GM18520 (cell line): ENCODE measurements at regions not wholly inside any gene's neighbourhood (a gene's known extent, or its start where the extent isn't known, plus 50 kb on each side); places are given as distances from the start of the nearest gene placed in this dataset.
"Not testable (repeated sequence)": the region's sequence is repeated elsewhere in the genome, so short reads cannot be mapped to it uniquely, and the experiment has no call there.

Source experiments
- ATAC-seq: cut with Tn5 transposase; IDR thresholded peaks from one replicate; pipeline ENCODE4 v1.9.1; 2021; ENCODE audit not compliant: unreplicated experiment

- ATAC-seq = no peak
Measured at GRCh38 chr15:62895139-62895866, 147.2 kb upstream of the TPM1 start.

- no peak for ATAC-seq
Measured at GRCh38 chr15:62895905-62896316, 146.6 kb upstream of the TPM1 start.

- ATAC-seq = no peak
Measured at GRCh38 chr15:62896380-62896866, 146.1 kb upstream of the TPM1 start.

- ATAC-seq = no peak
Measured at GRCh38 chr15:62896969-62897486, 145.5 kb upstream of the TPM1 start.

GRCh38 chr15:62897634-62898033 lies 144.9 kb upstream of the TPM1 start:
- ATAC-seq = no peak

- ATAC-seq = no peak
Measured at GRCh38 chr15:62899090-62899493, 143.5 kb upstream of the TPM1 start.

GRCh38 chr15:62900071-62900802 lies 142.3 kb upstream of the TPM1 start:
- no peak for ATAC-seq

GRCh38 chr15:62901087-62901486 lies 141.5 kb upstream of the TPM1 start:
- ATAC-seq = no peak

GRCh38 chr15:62901909-62902546 lies 140.5 kb upstream of the TPM1 start:
- no peak for ATAC-seq

- ATAC-seq = no peak
Measured at GRCh38 chr15:62902821-62903220, 139.7 kb upstream of the TPM1 start.

- ATAC-seq = no peak
Measured at GRCh38 chr15:62903437-62903836, 139.1 kb upstream of the TPM1 start.

- ATAC-seq = no peak
Measured at GRCh38 chr15:62904041-62904910, 138.3 kb upstream of the TPM1 start.

- no peak for ATAC-seq
Measured at GRCh38 chr15:62906627-62907026, 135.9 kb upstream of the TPM1 start.

- ATAC-seq = no peak
Measured at GRCh38 chr15:62907275-62907674, 135.3 kb upstream of the TPM1 start.

- not testable (repeated sequence) for ATAC-seq
Measured at GRCh38 chr15:62908341-62908740, 134.2 kb upstream of the TPM1 start.

GRCh38 chr15:62909257-62909656 lies 133.3 kb upstream of the TPM1 start:
- ATAC-seq = no peak

GRCh38 chr15:62912282-62912681 lies 130.3 kb upstream of the TPM1 start:
- ATAC-seq = no peak

GRCh38 chr15:62912808-62913207 lies 129.7 kb upstream of the TPM1 start:
- ATAC-seq = no peak

GRCh38 chr15:62913246-62913645 lies 129.3 kb upstream of the TPM1 start:
- no peak for ATAC-seq

- ATAC-seq = no peak
Measured at GRCh38 chr15:62914461-62915079, 128.0 kb upstream of the TPM1 start.
